OCI-LY1 (cell line): ENCODE measurements at regions not wholly inside any gene's neighbourhood (a gene's known extent, or its start where the extent isn't known, plus 50 kb on each side); places are given as distances from the start of the nearest gene placed in this dataset.

Experiments used
- EZH2 ChIP-seq: fragments of 200-600 bp; sonication (generic), shearing (Covaris generic); IDR thresholded peaks from 2 replicates; pipeline ENCODE4 v1.8.0; 2017; ENCODE audit warnings: borderline replicate concordance, mixed run types, mild to moderate bottlenecking, antibody characterized with exemption, low read length, moderate library complexity, mixed read lengths
- TF ChIP-seq, protein P1 (sequence below): fragments of 200-600 bp; sonication (generic), shearing (Covaris generic); IDR thresholded peaks from 2 replicates; pipeline ENCODE4 v1.5.1; 2017; ENCODE audit warnings: mild to moderate bottlenecking, antibody characterized with exemption, low read length, moderate library complexity, mixed read lengths

DNA sequence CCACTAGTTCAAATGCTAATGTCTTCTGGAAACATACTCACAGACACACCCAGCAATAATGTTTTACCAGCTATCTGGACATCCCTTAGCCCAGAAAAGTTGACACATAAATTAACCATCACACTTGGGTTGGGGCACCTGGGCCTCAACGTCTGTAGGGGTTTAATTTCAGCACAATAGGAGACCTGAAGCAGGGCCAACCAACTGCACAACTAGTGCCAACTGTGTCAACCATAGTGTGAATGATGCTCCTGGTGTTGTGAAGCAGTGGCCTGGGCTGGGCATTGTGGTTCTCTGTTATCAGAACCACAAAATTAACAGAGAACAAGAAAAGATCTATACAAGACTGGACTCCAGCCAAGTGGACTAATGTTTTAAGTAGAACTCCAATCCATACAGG lies 106.7 kb upstream of the PPM1H start:
- TF ChIP-seq, protein P1, sequence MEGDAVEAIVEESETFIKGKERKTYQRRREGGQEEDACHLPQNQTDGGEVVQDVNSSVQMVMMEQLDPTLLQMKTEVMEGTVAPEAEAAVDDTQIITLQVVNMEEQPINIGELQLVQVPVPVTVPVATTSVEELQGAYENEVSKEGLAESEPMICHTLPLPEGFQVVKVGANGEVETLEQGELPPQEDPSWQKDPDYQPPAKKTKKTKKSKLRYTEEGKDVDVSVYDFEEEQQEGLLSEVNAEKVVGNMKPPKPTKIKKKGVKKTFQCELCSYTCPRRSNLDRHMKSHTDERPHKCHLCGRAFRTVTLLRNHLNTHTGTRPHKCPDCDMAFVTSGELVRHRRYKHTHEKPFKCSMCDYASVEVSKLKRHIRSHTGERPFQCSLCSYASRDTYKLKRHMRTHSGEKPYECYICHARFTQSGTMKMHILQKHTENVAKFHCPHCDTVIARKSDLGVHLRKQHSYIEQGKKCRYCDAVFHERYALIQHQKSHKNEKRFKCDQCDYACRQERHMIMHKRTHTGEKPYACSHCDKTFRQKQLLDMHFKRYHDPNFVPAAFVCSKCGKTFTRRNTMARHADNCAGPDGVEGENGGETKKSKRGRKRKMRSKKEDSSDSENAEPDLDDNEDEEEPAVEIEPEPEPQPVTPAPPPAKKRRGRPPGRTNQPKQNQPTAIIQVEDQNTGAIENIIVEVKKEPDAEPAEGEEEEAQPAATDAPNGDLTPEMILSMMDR: no peak
- no peak for TF ChIP-seq EZH2
